Chondrocyte (in vitro differentiated cells): ENCODE measurements at regions not wholly inside any gene's neighbourhood (a gene's known extent, or its start where the extent isn't known, plus 50 kb on each side); places are given as distances from the start of the nearest gene placed in this dataset.

Experiments used
- DNase-seq: peaks from one replicate; pipeline ENCODE4 v3.0.0; 2021; ENCODE audit warnings: mixed read lengths, low spot score
- H3K27ac Mint-ChIP-seq: one replicate; pipeline ENCODE4 v1.8.0; 2021; ENCODE audit warnings: mild to moderate bottlenecking, moderate library complexity, mixed read lengths; ENCODE audit not compliant: unreplicated experiment
- H3K27me3 Mint-ChIP-seq: 2 replicates; pipeline ENCODE4 v1.8.0; 2021; ENCODE audit warnings: low read depth, mixed read lengths
- H3K36me3 Mint-ChIP-seq: 2 replicates; pipeline ENCODE4 v1.8.0; 2021; ENCODE audit warnings: low read depth, mixed read lengths
- H3K4me1 Mint-ChIP-seq: 2 replicates; pipeline ENCODE4 v1.8.0; 2021; ENCODE audit warnings: low read depth, mild to moderate bottlenecking, mixed read lengths
- H3K4me3 Mint-ChIP-seq: one replicate; pipeline ENCODE4 v1.8.0; 2021; ENCODE audit warnings: mild to moderate bottlenecking, moderate library complexity, mixed read lengths; ENCODE audit not compliant: unreplicated experiment
- H3K9me3 Mint-ChIP-seq: 2 replicates; pipeline ENCODE4 v1.8.0; 2021; ENCODE audit warnings: low read depth, mixed read lengths
- CTCF ChIP-seq: fragments of 200-600 bp; sonication (generic); IDR thresholded peaks from 2 replicates; pipeline ENCODE4 v1.5.0; 2021; ENCODE audit warnings: antibody characterized with exemption, mild to moderate bottlenecking, moderate library complexity

DNA sequence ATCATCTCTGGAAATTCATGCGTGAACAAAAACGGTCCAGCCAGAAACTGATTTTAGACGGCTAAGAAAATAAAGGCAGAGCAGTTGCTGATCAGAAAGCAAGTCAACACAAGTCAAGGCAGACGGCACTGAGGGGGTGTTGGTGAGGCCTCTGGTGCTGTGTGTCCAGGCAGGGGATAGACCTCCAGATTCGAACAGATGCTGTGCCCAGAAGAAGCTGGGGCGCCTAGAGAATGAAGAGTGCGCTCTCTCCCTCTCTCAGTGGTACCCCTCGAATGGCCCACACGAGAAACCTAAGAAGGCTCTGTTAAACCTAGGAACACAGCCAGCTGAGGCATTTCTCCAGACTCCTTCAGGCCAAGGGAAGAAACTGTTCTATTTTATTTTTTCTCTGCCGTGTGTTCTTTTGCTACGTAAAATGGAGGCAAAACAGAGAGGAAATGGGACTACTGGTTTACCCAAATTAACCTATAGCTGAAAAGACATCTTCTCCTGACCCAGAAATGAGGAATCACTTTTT lies 178.3 kb downstream of the PMP22 start:
- Mint-ChIP-seq H3K9me3 (no peaks in the 10 kb centered on the region), H3K4me3 (no peak overlapping the region), H3K36me3 (no peaks in the 10 kb centered on the region), H3K4me1 (peaks cover 18% of the 10 kb centered on the region), H3K27me3 (no peaks in the 10 kb centered on the region), H3K27ac (no peak overlapping the region)
- no peak for TF ChIP-seq CTCF
- no peak for DNase-seq

GRCh38 chr17:15085890-15086677 lies 179.0 kb downstream of the PMP22 start:
- no peaks in the 10 kb centered on the region for H3K27me3 Mint-ChIP-seq
- H3K36me3 Mint-ChIP-seq = no peaks in the 10 kb centered on the region

DNA sequence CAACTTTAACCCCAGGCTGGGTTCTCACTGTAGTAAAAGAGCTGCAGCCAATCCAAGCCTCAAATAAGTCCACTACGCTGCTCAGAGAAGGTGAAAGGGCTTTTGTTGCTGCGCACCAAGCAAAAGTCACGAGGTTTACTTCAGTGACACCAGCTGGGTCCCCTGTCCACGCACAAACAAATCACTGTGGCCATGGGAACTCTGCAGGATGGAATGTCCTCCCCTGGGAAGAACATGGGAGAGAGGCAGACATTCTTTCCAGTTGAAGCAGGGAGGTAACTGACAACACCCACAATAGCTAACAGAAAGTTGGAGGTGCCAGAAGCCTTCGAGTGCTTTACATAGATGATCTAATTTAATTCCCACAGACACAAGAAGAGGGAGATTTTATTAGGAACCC lies 181.9 kb downstream of the PMP22 start:
- no peak overlapping the region for H3K4me3 Mint-ChIP-seq
- DNase-seq = no peak
- peak overlapping the region; percentile 76 for H3K27ac Mint-ChIP-seq
- no peaks in the 10 kb centered on the region for H3K27me3 Mint-ChIP-seq
- peaks cover 3% of the 10 kb centered on the region for H3K9me3 Mint-ChIP-seq
- no peak for TF ChIP-seq CTCF
- no peaks in the 10 kb centered on the region for H3K36me3 Mint-ChIP-seq
- H3K4me1 Mint-ChIP-seq = peaks cover 18% of the 10 kb centered on the region

More at GRCh38 chr17:15085890-15086677, 179.0 kb downstream of the PMP22 start:
- H3K4me1 Mint-ChIP-seq = peaks cover 18% of the 10 kb centered on the region
- H3K27ac Mint-ChIP-seq = no peak overlapping the region
- no peak for TF ChIP-seq CTCF
- no peak overlapping the region for H3K4me3 Mint-ChIP-seq
- DNase-seq = no peak
- H3K9me3 Mint-ChIP-seq = no peaks in the 10 kb centered on the region

- TF ChIP-seq CTCF = no peak
- Mint-ChIP-seq H3K27ac (no peak overlapping the region), H3K4me1 (peaks cover 16% of the 10 kb centered on the region), H3K9me3 (peaks cover 3% of the 10 kb centered on the region), H3K4me3 (no peak overlapping the region), H3K27me3 (no peaks in the 10 kb centered on the region), H3K36me3 (no peaks in the 10 kb centered on the region)
- no peak for DNase-seq
These were observed 184.1 kb downstream of the PMP22 start for GRCh38 chr17:15081008-15081407.

GRCh38 chr17:15078570-15078969 lies 186.6 kb downstream of the PMP22 start:
- Mint-ChIP-seq H3K4me1 (peaks cover 8% of the 10 kb centered on the region), H3K27me3 (no peaks in the 10 kb centered on the region), H3K27ac (no peak overlapping the region), H3K9me3 (peaks cover 3% of the 10 kb centered on the region), H3K4me3 (no peak overlapping the region), H3K36me3 (no peaks in the 10 kb centered on the region)
- DNase-seq = no peak
- TF ChIP-seq CTCF = no peak
